EL (cell line): ENCODE measurements at regions not wholly inside any gene's neighbourhood (a gene's known extent, or its start where the extent isn't known, plus 50 kb on each side); places are given as distances from the start of the nearest gene placed in this dataset.

ENCODE experiments used
- DNase-seq: peaks from one replicate; pipeline ENCODE4 v3.0.0-alpha.2; 2016

- no peak for DNase-seq
These were observed 90.6 kb upstream of the CACNA1E start for GRCh38 chr1:181392613-181393220.

DNA sequence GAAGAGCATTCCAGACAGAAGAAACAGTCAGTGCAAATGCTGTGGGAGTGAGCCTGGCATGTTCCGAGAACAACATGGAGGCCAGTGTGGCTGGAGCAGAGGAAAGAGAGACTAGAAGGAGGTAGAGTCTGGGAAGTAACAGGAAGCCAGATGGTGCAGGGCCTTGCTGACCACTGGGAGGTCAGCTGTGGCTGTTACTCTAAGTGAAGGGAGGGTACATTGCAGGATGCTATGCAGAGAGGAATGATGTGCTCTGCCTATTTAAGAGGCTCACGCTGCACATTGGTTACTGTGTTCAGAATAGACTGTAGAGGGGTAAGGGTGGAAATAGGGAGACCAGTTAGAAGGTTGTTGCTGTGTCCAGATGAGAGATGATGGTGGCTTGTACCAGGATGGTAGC, 88.6 kb upstream of the CACNA1E start:
- DNase-seq, result no peak

DNA sequence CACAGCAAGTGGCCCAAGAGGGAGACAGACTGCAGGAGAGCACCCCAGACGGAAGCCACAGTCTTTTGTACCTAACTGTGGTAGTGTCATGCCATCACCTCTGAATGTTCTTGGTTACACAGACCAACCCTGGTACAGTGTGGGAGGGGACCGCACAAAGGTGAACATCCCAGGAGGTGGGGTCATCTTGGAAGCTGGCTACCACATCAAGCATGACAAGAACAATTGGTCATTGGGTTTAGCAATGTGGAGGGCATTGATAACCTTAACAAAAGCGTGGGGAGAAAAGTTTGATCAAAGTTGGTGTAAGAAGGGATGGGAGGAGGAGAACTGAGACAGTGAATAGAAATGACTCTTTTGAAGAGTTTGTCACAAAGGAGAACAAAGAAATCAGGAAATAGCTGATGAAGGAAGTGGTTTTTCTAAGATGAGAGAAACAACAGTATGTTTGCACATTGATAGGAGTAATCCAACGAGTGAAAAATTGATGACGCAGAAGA, 87.1 kb upstream of the CACNA1E start:
- no peak for DNase-seq

GRCh38 chr1:181396811-181397210, 86.5 kb upstream of the CACNA1E start:
- DNase-seq, result no peak

DNA sequence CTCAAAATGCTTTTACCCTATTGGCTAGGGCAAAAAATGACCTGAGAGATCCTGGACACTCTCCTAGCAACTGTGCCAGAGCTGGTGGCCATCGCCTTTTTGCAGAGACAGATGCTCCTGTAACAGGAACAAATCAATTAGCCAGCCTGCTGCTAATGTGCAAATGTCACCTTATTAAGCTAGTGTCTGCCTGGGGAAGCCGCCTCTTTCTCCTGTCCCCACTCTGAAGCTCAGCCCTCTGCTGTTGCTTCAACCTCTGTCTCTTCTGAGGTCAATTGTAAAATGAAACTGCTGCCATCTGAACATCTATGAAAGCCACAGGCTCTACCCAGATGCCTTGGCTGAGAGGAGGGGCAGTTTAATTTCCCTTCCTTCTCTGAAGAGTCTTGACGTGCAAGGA, 85.5 kb upstream of the CACNA1E start:
- DNase-seq, result no peak

DNA sequence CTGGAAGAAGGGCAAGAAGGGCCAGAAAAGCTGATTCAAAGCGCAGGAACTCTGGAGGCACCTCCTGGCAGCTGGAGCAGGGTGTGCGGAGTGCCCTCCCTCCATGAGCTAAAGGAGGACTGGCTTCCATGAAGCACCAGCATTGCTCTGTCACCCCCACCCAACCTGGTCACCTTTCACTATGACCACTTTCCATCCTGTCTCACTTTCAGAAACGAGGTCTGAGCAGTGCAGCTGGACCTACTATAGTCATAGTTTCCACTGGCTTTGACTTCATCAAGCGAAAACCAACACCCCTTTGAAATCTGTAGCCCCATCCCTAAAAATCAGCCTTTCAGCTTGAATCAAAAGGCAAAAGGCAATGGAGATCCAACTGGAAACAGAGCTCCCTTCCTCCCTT, 84.8 kb upstream of the CACNA1E start:
- no peak for DNase-seq

DNA sequence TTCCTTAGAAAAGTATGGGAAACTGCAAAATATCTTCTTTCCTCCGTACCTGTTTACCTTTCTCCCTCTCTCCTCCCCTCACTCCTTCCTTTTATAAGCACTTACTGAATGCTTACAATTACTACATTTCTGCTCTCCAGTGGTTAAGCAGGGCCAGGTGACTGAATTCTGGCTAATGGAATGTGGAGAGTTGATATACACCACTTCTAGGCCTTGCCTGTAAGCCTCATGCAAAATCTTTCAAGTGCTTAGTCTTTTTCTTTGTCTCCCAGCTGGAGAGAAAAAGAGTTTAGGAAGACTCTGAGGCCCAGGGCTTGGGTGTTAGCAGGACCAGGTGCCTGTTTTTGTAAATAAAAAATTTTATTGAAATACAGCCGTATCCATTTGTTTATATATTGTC, 77.7 kb upstream of the CACNA1E start:
- DNase-seq, result no peak

DNA sequence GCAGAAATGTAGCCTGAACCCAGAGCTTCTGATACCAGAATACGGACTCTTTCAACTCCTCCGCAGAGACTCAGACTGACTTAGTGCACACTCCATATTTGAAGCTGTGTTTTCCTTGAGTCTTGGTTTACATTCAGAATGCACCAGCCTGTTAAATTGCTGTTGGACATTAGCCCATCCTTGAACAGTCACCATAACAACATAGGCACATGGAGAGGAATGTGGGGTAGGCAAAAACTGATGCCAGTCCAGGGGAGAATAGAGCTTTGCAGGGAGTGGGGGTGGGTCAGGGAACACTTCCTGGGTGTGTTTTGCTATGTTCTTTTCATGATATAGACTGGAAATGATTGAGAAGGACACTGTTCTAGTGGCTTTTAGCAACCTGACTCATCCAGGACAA, 76.3 kb upstream of the CACNA1E start:
- no peak for DNase-seq

GRCh38 chr1:181409981-181410380, 73.3 kb upstream of the CACNA1E start:
- DNase-seq, result no peak

DNA sequence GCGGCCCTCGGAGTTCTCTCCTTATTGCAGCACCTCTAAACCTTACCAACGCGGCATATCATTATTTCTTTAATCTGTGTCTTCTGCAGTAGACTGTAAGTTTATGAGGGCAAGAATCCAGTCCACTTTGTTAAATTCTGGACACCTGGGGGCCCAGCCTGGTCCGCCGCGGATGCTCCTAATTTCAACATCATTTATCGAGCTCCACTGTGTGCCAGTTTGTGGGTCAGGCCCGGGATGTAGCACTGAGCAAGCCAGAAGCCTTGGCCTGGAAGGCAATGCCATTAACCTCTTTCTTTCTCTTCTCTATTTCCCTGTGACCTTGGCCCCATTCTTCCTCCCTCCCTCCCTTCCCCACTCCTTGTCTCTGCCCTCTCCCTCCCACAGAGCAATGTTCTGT, 70.6 kb upstream of the CACNA1E start:
- DNase-seq, result no peak

DNA sequence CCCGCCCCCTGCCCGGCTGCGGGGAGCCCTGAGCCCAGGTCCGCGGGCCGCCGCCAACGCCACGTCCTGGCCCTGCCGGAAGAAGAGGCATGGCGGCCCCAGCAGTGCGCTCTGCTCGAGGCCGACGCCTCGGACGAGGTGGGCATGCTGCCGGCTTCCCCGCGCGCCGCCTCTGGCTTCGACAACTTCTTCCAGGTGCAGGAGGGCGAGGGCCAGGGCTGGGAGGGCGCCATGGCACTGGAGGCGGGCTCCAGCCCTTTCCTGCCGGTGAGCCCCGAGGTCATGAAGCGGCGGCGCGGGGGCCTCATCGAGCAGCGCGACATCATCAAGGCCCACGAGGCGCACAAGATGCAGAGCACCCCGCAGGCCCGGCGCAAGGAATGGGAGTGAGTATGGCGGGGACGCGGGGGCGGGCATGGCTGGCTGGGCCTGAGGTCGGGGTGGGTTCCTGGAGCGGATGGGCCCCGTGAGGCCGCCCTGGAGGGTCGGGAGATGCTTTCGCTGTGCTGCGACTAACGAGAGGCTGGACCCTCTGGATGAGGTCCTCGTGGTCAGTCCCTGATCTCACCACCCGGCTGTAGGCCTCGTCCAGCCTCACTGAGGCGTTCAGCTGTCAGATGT, 70.0 kb upstream of the CACNA1E start:
- DNase-seq, result no peak

DNA sequence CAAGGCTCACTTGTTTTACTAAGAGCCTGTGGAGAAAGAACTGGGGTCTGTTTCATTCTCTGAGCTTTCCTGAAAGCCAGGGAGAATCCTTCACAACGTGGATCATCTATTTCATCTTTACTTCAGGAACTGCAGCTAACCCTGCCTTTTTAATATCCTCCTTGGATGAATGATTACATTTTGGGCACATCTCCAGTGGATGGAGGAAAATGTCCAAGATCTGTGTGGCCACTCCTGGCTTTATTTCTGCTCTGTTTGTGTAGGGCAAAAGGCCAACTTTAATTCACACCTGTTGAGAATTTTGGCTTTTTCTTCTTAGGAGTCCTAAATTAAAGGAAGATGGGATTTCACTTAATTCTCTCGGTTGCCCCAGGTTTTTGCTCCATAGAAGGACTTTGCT, 69.5 kb upstream of the CACNA1E start:
- DNase-seq, result no peak

- no peak for DNase-seq
These were observed 67.0 kb upstream of the CACNA1E start for GRCh38 chr1:181416268-181416860.

- no peak for DNase-seq
These were observed 65.4 kb upstream of the CACNA1E start for GRCh38 chr1:181417915-181418314.

DNA sequence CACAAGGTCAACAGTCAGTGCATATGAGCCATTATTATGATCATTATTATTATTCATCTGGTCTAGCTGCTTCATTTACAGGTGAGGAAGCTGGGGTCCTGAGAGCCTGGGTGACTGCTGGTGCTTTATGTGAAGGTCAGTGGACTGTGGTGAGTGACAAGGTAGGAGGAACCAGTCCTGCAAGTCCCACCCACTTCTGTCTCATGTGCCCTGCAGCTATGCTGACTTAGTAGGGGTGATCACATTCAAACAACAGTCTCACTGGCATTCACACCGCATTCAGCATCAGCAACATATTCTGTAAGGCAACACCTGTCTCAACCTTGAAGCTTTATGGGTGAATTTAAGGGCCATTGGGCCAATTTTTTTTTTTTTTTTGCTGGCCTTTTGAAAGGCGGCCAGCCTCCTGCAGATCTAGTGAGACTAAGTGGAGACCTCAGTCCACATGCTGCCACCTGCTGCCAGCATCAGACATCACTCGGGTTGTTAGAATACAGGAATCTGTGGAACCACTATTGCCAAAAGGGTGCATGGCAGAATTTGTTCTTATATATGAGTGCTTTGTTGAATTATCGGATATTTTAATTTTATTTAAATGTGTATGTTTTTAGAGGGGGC, 59.9 kb upstream of the CACNA1E start:
- DNase-seq, result peak; percentile 25

DNA sequence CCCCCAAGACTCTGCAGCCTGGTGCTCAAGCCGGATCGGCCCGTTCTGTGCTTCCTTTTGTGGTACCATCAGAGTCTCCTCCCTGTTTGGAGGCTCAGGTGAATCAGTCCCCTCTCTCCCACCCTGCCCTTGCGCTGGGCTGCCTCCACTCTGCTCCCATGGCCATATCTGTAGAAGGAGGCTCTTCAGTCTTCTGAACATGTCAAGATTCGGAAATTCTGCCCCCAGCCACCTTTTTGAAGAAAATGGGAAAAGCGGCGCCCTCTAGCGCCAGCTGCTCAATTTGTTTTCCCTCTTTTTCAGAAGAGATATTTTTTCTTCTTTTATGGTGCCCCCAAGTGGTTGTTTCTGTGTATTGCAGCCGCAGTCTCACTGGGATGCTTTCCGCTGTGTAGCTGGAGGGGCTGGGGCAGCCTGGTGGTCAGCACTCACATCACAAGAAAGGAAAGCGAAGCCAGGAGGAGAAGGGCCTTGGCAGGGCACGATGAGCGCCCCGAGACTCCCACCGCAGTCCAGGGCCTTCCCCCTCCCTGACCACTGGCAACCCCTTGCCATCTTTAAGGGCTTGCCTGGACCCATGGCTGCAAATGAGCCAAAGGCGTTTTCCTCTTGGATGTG, 58.4 kb upstream of the CACNA1E start:
- peak; percentile 67 for DNase-seq

DNA sequence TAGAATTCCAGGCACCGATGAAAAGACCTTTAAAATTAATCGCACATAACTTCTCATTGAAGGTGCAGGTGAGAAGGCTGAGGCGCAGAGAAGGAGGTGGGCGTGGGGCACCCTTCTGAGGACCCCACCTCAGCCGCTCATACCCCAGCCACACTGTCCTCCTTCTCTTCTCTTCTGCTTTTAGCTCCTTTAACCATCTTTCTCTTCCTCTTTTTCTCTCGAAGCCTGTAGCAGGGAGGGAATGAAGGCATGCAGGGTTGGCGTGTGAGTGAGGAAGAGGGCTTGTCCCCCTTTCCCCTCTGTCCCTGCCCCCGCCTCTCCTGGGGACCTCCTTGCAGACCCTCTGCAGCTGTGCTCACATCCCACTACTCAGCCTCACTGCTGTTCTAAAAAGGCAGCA, 57.8 kb upstream of the CACNA1E start:
- DNase-seq, result no peak

DNA sequence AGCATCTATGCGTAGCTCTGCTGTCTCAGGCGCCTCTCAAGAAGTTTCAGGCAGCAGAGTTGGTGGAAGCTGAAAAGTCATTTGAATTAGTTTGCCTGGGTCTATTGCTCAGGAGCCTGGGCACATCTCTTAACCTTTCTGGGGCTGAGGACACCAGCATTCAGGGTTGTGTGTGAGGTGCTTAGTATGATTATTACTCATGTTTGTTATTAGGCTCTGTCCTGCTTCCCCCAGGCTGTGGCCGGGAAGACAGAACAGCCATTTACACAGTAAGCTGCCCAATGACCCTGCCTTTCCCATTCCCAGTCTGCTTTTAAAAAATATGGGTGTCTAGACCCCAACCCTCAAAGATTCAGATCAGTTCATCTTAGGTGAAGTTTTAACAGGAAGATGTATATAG, 53.9 kb upstream of the CACNA1E start:
- DNase-seq, result no peak

GRCh38 chr1:181430015-181430885, 53.1 kb upstream of the CACNA1E start:
- DNase-seq, result no peak
